ENCODE measurements at regions not wholly inside any gene's neighbourhood (a gene's known extent, or its start where the extent isn't known, plus 50 kb on each side); places are given as distances from the start of the nearest gene placed in this dataset.

- no peak for TF ChIP-seq EP300 (IDR thresholded peaks at IDR 0.05)
- TF ChIP-seq, protein P1, sequence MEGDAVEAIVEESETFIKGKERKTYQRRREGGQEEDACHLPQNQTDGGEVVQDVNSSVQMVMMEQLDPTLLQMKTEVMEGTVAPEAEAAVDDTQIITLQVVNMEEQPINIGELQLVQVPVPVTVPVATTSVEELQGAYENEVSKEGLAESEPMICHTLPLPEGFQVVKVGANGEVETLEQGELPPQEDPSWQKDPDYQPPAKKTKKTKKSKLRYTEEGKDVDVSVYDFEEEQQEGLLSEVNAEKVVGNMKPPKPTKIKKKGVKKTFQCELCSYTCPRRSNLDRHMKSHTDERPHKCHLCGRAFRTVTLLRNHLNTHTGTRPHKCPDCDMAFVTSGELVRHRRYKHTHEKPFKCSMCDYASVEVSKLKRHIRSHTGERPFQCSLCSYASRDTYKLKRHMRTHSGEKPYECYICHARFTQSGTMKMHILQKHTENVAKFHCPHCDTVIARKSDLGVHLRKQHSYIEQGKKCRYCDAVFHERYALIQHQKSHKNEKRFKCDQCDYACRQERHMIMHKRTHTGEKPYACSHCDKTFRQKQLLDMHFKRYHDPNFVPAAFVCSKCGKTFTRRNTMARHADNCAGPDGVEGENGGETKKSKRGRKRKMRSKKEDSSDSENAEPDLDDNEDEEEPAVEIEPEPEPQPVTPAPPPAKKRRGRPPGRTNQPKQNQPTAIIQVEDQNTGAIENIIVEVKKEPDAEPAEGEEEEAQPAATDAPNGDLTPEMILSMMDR (IDR thresholded peaks at IDR 0.05) = no peak
- TF ChIP-seq PBX3 (IDR thresholded peaks at IDR 0.05) = no peak
Measured at GRCh38 chr10:101292194-101293006, 61.6 kb upstream of the BTRC start.
